Neutrophil (primary cell): ENCODE measurements at regions not wholly inside any gene's neighbourhood (a gene's known extent, or its start where the extent isn't known, plus 50 kb on each side); places are given as distances from the start of the nearest gene placed in this dataset.

Experiments
- H3K27ac ChIP-seq: fragments of 200-600 bp; sonication (generic); 2 replicates; pipeline ENCODE4 v1.5.1; 2016; ENCODE audit warnings: mild to moderate bottlenecking, moderate library complexity
- H3K27me3 ChIP-seq: fragments of 200-600 bp; sonication (generic); 2 replicates; pipeline ENCODE4 v1.6.0; 2016; ENCODE audit warnings: mild to moderate bottlenecking
- H3K36me3 ChIP-seq: fragments of 200-600 bp; sonication (generic); 2 replicates; pipeline ENCODE4 v1.5.1; 2017
- H3K4me1 ChIP-seq, 2 experiments: fragments of 200-600 bp in 1 of 2; sonication (generic) in 1 of 2; 1 replicate in 1 of 2; 2 replicates in 1 of 2; pipeline versions ENCODE4 v1.5.1 to v1.6.1; 2013 to 2016; ENCODE audit warnings: low read depth in 1 of 2, low read length in 1 of 2, mild to moderate bottlenecking in 1 of 2, moderate library complexity in 1 of 2; ENCODE audit not compliant: control insufficient read depth in 1 of 2, insufficient read depth in 1 of 2
- H3K4me3 ChIP-seq, 2 experiments: fragments of 200-600 bp in 1 of 2; sonication (generic) in 1 of 2; 1 replicate in 1 of 2; 2 replicates in 1 of 2; pipeline ENCODE4 v1.5.1; 2013 to 2016; ENCODE audit warnings: low read depth in 1 of 2, low read length in 1 of 2, mild to moderate bottlenecking in 1 of 2, moderate library complexity in 1 of 2
- H3K9me3 ChIP-seq: fragments of 200-600 bp; sonication (generic); 2 replicates; pipeline ENCODE4 v1.5.1; 2016
- TF ChIP-seq, protein P1 (sequence below): fragments of 200-600 bp; sonication (generic); IDR thresholded peaks from 2 replicates; pipeline ENCODE4 v1.5.1; 2016; ENCODE audit warnings: antibody characterized with exemption

DNA sequence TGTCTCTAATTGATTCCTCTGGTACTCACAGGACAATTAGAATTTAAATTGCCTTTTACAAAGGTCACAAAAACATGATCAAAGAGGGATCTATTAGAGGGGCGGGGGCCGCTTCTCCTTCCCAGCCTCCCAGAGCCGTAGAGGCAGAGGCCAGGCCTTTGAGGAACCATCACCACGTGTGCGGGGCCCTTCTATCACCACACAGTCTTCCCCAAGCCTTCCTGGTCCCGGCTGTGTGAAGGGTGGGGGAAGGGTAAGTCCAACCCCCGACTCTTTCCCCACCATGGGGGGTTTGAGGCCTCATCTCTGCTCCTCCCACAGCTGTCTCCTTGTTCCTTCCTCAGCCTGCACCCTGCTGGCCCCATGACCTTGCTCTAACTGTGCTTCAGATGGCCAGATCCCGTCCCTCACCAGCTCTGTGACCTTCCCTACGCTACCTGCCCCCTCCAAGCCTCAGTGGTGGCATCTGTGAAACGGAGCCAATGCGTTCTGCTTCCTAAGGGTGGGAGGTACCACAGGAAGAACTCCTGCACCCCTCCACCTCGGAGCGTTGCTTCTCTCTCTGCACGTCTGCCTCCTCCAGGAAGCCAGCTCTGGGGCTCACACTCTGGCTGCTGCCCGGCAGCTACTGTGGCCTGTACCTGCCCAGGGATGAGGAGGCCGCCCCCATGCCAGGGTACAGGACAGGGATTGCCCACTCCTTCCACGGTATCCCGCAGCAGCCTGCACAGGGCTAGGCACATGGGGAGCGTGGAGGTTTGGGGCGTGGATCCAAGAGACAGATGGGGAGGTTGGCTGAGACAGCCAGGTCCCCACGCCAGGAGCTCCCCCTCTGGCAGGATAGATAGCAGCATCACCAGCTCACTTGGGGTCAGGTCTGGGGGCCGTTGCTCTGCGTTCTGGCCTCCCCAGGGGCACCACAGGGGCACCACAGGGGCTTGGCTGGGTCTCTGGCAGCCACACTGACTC, 83.8 kb downstream of the LINGO1 start:
- no peak overlapping the region for H3K4me3 ChIP-seq
- no peaks in the 10 kb centered on the region for H3K9me3 ChIP-seq
- H3K4me1 ChIP-seq = peaks cover 10% of the 10 kb centered on the region in 2 experiments
- TF ChIP-seq, protein P1, sequence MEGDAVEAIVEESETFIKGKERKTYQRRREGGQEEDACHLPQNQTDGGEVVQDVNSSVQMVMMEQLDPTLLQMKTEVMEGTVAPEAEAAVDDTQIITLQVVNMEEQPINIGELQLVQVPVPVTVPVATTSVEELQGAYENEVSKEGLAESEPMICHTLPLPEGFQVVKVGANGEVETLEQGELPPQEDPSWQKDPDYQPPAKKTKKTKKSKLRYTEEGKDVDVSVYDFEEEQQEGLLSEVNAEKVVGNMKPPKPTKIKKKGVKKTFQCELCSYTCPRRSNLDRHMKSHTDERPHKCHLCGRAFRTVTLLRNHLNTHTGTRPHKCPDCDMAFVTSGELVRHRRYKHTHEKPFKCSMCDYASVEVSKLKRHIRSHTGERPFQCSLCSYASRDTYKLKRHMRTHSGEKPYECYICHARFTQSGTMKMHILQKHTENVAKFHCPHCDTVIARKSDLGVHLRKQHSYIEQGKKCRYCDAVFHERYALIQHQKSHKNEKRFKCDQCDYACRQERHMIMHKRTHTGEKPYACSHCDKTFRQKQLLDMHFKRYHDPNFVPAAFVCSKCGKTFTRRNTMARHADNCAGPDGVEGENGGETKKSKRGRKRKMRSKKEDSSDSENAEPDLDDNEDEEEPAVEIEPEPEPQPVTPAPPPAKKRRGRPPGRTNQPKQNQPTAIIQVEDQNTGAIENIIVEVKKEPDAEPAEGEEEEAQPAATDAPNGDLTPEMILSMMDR = no peak
- H3K27ac ChIP-seq = no peak overlapping the region
- no peaks in the 10 kb centered on the region for H3K36me3 ChIP-seq
- peaks cover 24% of the 10 kb centered on the region for H3K27me3 ChIP-seq

GRCh38 chr15:77547801-77548588, 84.7 kb downstream of the LINGO1 start:
- Histone ChIP-seq H3K27me3 (peaks cover 31% of the 10 kb centered on the region), H3K27ac (no peak overlapping the region), H3K4me1 (peaks cover 16 to 18% of the 10 kb centered on the region in 2 experiments), H3K36me3 (no peaks in the 10 kb centered on the region), H3K9me3 (no peaks in the 10 kb centered on the region), H3K4me3 (no peak overlapping the region)
- TF ChIP-seq, protein P1 = no peak

DNA sequence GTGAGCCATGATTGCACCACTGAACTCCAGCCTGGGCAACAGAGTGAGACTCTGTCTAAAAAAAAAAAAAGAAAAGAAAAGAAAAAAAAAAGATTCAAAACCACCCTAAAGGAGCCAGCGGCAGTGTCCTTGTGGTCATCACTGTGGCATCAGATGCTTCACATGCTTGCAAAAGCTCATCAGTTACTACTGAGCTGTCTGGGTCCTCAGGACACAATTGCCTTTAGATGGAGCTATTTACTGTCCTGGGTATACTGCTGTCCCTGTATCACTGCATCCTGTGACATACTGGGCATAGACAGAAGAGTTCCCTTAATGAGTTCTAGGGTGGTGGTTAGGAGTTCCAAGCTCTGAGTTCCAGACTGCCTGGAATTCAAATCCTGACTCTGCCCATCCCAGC, 85.8 kb downstream of the LINGO1 start:
- H3K27me3 ChIP-seq = peaks cover 31% of the 10 kb centered on the region
- no peaks in the 10 kb centered on the region for H3K9me3 ChIP-seq
- TF ChIP-seq, protein P1 = no peak
- no peak overlapping the region for H3K27ac ChIP-seq
- no peaks in the 10 kb centered on the region for H3K36me3 ChIP-seq
- H3K4me1 ChIP-seq = peaks cover 18 to 20% of the 10 kb centered on the region in 2 experiments
- H3K4me3 ChIP-seq = no peak overlapping the region

GRCh38 chr15:77546050-77546501, 86.6 kb downstream of the LINGO1 start:
- peaks cover 31% of the 10 kb centered on the region for H3K27me3 ChIP-seq
- H3K4me3 ChIP-seq = no peak overlapping the region
- TF ChIP-seq, protein P1 = no peak
- peaks cover 18 to 20% of the 10 kb centered on the region in 2 experiments for H3K4me1 ChIP-seq
- H3K27ac ChIP-seq = no peak overlapping the region
- H3K9me3 ChIP-seq = no peaks in the 10 kb centered on the region
- no peaks in the 10 kb centered on the region for H3K36me3 ChIP-seq

- peaks cover 31% of the 10 kb centered on the region for H3K27me3 ChIP-seq
- no peaks in the 10 kb centered on the region for H3K9me3 ChIP-seq
- TF ChIP-seq, protein P1 = no peak
- H3K36me3 ChIP-seq = no peaks in the 10 kb centered on the region
- peaks cover 18 to 20% of the 10 kb centered on the region in 2 experiments for H3K4me1 ChIP-seq
- H3K4me3 ChIP-seq = no peak overlapping the region
- no peak overlapping the region for H3K27ac ChIP-seq
Measured at GRCh38 chr15:77545058-77545457, 87.7 kb downstream of the LINGO1 start.
